GM19467 (cell line): ENCODE measurements at regions not wholly inside any gene's neighbourhood (a gene's known extent, or its start where the extent isn't known, plus 50 kb on each side); places are given as distances from the start of the nearest gene placed in this dataset.

Experiments used
- ATAC-seq: cut with Tn5 transposase; IDR thresholded peaks from one replicate; pipeline ENCODE4 v1.9.1; 2021; ENCODE audit warnings: mild to moderate bottlenecking, moderate library complexity; ENCODE audit not compliant: unreplicated experiment

GRCh38 chr18:42588786-42589185, 526.7 kb downstream of the RIT2 start:
- ATAC-seq: no peak

- ATAC-seq: no peak
Observed at GRCh38 chr18:42604820-42605219, 510.7 kb downstream of the RIT2 start.

DNA sequence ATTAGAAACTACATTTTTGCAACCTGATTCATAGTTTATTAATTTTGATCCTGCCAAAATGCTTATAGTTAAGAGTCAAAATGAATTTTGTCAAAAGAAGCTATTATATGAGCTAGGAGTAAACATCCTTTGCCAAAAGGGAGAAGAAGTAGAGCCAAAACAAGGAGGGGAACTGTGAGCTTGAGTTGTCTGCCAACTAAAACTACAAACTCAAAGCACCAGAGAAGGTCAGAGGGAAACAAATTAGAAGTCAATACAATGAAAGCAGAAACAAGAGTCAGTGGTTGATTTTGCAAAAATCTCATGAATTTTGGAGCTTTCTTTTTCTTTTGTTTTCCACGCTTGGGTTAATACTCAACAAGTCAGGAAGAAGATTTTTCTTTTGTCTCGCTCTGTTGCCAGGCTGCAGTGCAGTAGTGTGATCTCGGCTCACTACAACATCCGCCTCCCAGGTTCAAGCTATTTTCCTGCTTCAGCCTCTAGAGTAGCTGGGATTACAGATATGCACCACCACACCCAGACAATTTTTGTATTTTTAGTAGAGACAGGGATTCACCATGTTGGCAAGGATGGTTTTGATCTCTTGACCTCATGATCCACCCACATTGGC, 508.5 kb downstream of the RIT2 start:
- ATAC-seq: no peak

- ATAC-seq: no peak
Observed at GRCh38 chr18:42611134-42611533, 504.4 kb downstream of the RIT2 start.

DNA sequence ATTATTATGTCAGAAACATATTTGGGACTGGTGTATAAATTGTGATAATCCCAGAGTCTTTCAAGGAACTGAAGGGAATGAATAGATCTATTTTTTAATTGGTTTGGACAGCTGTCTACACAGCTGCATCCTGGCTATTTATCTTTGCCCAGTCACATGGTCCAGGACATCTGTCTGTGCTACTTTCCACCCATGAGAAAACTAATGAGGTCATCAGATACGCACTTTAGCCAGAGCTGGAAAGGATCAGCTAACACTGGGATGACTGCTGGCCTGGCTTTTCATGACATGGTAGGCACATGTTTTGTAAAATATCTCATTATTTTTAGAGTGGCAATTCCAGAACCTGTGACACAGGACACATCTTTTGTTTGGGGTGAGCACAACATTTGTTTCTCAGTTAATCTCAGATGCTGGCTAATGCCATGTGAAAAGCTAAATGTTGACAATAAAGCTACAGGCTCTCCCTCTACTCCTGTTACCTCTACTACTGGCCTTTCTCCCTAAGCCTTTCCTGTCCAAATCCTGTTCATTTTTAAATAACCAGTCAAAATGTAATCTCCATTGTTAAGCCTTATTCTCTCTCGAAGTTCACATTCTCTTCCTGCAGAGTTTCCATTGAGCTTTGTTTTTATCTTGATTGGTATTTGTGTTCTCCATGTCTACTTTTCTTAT, 500.7 kb downstream of the RIT2 start:
- ATAC-seq: no peak

GRCh38 chr18:42617221-42617620, 498.3 kb downstream of the RIT2 start:
- no peak for ATAC-seq

GRCh38 chr18:42619771-42620170, 495.7 kb downstream of the RIT2 start:
- ATAC-seq: no peak

- no peak for ATAC-seq
Observed at GRCh38 chr18:42620657-42621056, 494.8 kb downstream of the RIT2 start.

DNA sequence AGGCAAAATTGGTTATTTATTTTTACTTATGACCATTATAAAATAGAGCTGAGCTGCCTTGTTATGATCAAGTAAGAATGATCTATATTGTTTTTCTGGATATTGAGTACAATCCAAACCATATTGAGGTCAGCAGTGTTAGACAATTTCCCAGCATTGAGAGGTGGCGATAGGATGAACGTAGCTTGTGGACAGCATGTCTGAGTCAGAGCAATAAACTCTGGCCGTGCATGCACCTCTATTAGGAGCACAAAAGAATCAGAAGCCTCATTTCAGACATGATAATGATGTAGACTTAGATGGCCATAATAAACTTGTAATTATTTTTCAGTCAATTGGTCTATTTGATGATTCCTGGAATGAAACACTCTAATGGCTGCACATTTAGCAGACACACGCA, 491.6 kb downstream of the RIT2 start:
- no peak for ATAC-seq

DNA sequence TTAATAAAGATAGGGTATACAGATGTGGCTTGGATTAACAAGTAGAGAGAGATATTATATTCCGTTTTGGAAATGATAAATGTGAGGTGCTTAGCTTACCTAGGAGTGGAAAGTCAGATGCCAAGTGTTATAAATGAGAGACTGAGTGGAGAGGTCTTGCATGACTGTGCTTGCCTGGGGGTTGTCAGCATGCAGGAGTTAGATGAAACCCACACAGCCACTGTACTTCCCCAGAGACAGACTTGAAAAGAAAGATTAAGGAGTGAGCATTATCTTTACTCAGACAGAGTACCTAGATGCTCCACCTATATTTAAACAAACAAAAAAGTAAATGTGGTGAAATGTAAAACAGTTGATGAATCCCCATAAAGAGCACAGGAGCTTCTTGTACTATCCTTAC, 482.7 kb downstream of the RIT2 start:
- ATAC-seq: no peak

- ATAC-seq: no peak
Observed at GRCh38 chr18:42635378-42636048, 480.0 kb downstream of the RIT2 start.

GRCh38 chr18:42636309-42636708, 479.2 kb downstream of the RIT2 start:
- ATAC-seq: no peak

DNA sequence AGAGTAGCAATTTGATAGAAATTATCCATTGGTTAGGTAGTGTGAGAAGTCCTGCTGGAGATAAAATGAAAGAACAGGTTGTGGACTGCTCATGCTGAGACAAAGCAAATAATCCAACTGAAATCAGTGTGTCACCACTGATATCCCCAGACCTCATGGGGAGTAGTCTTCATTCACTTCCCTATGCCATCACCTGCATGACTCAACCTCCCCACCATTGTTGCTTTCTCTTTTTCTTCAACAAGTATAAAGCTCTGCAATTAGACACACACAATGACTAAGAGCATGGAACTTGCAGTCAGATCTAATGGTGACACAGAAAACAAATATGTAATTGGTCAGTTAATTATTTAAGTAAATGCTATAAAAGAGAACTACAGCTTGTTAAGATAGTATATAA, 475.3 kb downstream of the RIT2 start:
- ATAC-seq: no peak

DNA sequence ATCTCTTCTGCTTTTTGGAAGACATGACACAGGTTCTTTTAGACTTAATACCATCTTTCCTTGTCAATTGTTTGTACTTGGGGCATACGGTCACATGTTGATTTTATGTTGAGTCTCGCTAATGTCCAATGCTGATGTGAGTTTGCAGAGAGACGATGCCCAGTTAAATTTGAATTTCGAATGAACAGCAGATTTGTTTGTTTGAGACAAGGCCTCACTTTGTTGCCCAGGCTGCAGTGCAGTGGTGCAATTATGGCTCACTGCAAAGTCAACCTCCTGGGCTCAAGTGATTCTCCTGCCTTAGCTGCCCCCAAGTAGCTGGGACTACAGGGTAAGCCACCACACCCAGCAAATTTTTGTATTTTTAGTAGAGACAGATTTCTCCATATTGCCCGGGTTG, 473.5 kb downstream of the RIT2 start:
- no peak for ATAC-seq

- ATAC-seq: no peak
Observed at GRCh38 chr18:42644729-42645131, 470.8 kb downstream of the RIT2 start.

DNA sequence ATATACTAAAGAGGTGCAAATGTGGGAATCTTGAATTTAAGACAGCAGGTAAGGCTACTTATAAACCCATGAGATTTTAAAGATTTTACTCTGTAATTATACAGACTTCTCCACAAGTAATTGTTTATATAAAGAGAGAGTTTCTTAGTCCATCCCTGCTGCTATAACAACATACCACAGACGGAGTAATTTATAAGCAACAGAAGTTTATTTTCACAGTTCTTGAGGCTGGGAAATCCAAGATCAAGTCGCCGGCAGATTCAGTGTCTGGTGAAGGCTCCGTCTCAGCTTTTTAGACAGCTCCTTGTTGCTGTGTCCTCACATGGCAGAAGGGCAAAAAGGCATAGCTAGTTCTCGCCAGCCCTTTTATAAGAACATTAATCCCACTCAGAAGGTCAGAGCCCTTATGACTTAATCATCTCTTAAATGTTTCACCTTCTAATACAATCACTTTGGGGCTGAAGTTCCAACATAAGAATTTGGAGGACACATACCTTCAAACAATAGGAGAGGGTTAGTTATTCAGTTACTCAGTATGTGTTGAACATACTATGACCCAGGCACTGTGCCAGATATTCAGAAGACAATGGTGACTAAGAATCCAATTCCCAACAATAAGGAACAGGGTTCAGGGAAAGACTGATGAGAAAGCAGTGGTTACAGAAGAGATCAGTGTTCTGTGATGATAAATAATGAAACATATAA, 466.0 kb downstream of the RIT2 start:
- no peak for ATAC-seq

DNA sequence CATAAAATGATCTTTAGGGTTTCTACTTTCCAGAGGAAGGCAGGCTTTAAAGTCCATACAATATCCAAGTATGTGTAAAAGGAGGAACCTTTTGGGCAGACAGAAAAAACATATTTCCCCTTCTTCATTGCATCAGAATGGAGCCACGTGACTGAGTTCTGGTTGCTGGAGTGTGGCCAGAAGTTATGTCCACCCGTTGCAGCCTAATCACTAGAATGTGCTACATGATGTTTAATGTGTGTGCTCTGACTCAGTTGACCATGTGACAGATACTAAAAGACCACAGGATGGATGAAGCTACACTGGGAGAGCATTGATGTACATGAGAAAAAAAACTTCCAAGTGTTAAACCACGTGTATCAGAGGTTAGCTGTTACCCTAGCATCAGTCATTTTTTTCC, 460.9 kb downstream of the RIT2 start:
- ATAC-seq: no peak

DNA sequence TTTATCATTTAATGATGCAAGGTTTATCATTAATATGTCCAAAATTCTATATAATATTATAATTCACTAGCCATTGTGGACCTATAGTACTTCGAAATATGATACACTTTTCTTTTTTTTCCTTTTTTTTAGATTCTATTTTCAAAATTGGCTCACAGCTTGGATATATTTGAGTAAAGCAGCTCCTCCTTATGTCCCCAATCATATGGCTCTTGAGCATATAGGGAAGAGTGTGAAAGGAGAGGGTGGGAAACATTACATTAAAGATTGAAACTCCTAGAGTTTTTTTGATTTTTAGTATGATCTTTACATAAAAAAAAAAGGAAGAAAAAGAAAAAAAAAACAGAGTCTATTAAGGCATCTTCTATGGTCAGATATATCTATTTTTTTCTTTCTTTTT, 457.9 kb downstream of the RIT2 start:
- ATAC-seq: no peak

DNA sequence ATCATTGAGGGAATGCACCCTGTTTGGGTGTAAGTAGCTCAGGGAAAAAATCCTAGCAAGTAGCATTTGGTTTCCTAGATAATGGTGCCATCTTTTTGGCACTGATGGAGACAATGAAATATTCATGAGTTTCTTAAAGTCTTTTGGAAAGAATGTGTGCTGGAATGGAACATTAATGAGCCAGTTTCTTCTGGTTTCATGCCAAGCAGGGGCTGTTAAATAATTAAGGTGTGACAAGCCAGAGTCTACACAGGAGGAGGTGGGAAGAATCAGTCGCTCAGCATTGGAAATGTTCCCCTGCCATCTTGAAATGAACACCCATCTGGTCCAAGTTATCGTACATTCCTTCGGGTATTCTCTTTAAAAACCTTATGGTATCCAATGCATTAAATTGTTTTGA, 457.3 kb downstream of the RIT2 start:
- no peak for ATAC-seq

DNA sequence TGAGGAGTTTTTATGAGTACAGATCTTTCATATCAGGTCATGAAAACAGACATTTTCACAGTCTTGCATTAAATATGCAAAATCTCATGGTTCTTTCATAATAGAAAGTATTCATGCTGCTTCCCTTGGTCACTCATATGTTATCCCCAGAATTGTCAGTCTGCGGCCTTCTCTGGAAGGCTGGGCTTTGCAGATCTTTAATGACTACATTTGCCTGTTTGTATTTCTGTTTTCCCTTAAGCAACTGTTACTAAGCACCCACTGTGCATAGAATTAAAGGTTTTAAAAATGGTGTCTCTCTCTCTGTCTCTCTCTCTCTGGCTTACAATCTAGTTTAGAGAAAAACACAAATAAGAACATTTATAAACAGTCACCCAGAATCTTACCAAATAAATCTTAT, 456.3 kb downstream of the RIT2 start:
- no peak for ATAC-seq

DNA sequence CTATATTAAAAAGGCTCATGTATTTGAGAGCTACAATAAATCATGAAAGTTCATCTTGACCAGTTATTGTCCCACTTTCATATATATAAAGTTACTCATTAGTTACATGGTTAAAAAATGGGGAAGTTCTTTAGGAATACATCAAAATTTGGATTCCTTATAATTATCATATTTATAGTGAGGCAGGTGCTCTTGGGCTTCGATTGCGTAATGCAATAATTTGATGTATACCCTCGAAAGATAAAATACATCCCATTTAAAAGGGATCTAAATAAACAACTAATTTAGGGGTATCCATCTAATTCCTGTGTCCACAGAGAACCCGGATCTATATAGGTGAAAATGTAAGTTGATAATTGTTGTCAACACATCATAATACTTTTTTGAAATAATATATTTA, 444.6 kb downstream of the RIT2 start:
- ATAC-seq: no peak

DNA sequence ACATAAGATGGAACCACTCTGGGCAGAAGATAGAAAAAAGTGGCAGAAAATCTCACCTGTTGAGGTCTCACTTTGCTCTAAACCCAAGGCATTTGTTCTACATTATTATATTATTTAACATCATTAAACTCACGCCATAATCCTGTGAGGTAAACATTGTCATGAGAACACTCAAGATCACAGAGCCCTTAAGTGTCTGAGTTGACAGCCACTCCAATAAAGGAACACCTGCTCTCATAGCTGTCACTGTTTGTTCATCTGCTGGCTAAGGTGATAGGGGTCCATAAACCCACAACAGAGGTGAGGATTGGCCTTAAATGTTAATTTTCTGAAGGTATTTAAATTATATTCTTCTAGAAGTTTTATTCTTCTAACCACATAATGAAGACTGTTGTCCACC, 439.7 kb downstream of the RIT2 start:
- ATAC-seq: no peak
